Activated T-cell treated with anti-CD3 and anti-CD28 coated beads, Interleukin-2, amount 50 U/mL, for 72 hours (primary cell): ENCODE measurements at regions not wholly inside any gene's neighbourhood (a gene's known extent, or its start where the extent isn't known, plus 50 kb on each side); places are given as distances from the start of the nearest gene placed in this dataset.
"Not testable (repeated sequence)": the region's sequence is repeated elsewhere in the genome, so short reads cannot be mapped to it uniquely, and the experiment has no call there.

Experiments used
- ATAC-seq, 2 donors: fragments of 150-1000 bp; cut with Tn5 transposase; replicated peaks in 1 of 2; 2 replicates each; pipeline ENCODE4 v1.10.0; 2021; ENCODE audit warnings: moderate library complexity in 2 of 2, mild to moderate bottlenecking in 1 of 2
- DNase-seq, 2 donors: peaks; one replicate each; pipeline ENCODE4 v3.0.0; 2021 to 2022; ENCODE audit warnings: mixed read lengths in 1 of 2
- H3K27ac Mint-ChIP-seq: one replicate; pipeline ENCODE4 v1.8.0; 2022; ENCODE audit warnings: mild to moderate bottlenecking, moderate library complexity, mixed read lengths
- H3K27me3 Mint-ChIP-seq: one replicate; pipeline ENCODE4 v1.8.0; 2022; ENCODE audit warnings: low read depth, mixed read lengths
- H3K36me3 Mint-ChIP-seq, 2 donors: one replicate each; pipeline ENCODE4 v1.8.0; 2022; ENCODE audit warnings: mixed read lengths in 2 of 2, mild to moderate bottlenecking in 1 of 2; ENCODE audit not compliant: insufficient read depth in 2 of 2
- H3K4me1 Mint-ChIP-seq: one replicate; pipeline ENCODE4 v1.8.0; 2022; ENCODE audit warnings: low read depth, mixed read lengths
- H3K4me3 Mint-ChIP-seq, 2 donors: one replicate each; pipeline ENCODE4 v1.8.0; 2022; ENCODE audit warnings: mild to moderate bottlenecking in 2 of 2, mixed read lengths in 2 of 2, moderate library complexity in 2 of 2
- H3K9me3 Mint-ChIP-seq, 2 donors: one replicate each; pipeline ENCODE4 v1.8.0; 2022; ENCODE audit warnings: mixed read lengths in 2 of 2

DNA sequence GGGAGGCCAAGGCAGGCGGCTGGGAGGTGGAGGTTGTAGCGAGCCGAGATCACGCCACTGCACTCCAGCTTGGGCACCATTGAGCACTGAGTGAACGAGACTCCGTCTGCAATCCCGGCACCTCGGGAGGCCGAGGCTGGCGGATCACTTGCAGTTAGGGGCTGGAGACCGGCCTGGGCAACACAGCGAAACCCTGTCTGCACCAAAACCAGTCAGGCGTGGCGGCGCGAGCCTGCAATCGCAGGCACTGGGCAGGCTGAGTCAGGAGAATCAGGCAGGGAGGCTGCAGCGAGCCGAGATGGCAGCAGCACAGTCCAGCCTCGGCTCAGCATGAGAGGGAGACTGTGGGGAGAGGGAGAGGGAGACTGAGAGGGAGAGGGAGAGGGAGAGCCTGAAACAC is 126.0 kb upstream of the PTPRG start:
- not testable (repeated sequence) for H3K36me3 Mint-ChIP-seq, DNase-seq, ATAC-seq, H3K9me3 Mint-ChIP-seq, H3K4me3 Mint-ChIP-seq, H3K4me1 Mint-ChIP-seq, H3K27ac Mint-ChIP-seq, H3K27me3 Mint-ChIP-seq

DNA sequence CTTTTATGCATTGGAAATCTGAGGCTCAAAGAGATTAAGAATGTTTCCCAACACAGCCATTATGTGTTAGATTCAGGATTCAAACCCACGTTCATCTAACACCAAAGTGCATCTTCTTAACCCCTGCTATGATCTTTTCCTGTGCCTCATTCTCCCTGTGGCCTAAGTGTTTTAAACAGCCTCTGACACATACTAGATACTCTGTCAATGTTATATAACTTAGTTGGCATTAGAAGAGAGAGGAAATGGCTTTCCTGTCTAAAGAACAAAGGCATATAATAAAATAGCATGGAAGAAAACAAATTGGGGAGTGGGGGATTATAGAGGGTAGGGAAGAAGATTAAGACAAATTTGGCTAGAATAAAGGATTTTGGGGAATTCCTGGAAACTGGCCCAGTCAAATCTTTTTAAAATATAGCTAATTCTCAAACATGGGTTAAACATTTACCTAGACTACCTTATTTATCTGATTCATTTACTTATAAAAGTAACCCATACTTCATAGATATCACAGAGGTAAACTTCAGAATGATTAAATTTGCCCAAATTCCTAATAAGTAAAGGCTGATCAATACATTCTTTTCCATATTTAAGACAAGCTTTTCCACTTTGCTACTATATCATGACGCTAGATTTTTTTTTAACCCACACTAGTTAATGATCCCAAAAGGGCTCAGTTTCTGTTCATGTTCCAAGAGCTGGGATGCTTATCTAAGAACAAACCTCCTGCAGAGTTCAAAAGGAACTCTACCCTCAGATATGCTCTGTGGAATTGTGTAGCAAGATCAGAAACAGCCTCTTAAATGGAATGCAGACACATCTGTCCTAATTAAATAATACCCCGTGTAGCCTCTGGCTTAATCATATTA is 122.9 kb upstream of the PTPRG start:
- Mint-ChIP-seq H3K4me3 (no peak overlapping the region), H3K27me3 (peaks cover 14% of the 10 kb centered on the region), H3K36me3 (no peaks in the 10 kb centered on the region), H3K9me3 (peaks cover 0 to 4% of the 10 kb centered on the region in 2 donors), H3K4me1 (no peaks in the 10 kb centered on the region), H3K27ac (no peak overlapping the region)
- ATAC-seq (no peak), DNase-seq (no peak)

DNA sequence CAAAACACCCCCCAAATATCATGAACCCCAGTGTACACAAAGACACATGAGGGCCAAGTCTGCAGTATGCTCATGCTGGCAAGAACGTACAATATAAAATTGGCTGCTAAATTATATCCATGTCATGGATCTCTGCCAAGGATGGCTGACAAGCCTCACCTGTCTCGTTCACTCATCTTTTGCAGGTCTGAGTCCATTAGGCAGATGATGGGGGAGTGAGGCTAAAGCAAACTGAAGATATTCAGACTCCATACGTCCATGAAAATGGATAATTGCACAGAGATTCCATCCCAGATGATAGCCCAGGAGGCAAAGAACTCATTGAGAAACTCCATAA is 122.3 kb upstream of the PTPRG start:
- Mint-ChIP-seq H3K27ac (no peak overlapping the region), H3K36me3 (no peaks in the 10 kb centered on the region), H3K4me1 (no peaks in the 10 kb centered on the region), H3K4me3 (no peak overlapping the region), H3K9me3 (peaks cover 0 to 4% of the 10 kb centered on the region in 2 donors), H3K27me3 (peaks cover 14% of the 10 kb centered on the region)
- no peak for DNase-seq
- ATAC-seq = no peak

DNA sequence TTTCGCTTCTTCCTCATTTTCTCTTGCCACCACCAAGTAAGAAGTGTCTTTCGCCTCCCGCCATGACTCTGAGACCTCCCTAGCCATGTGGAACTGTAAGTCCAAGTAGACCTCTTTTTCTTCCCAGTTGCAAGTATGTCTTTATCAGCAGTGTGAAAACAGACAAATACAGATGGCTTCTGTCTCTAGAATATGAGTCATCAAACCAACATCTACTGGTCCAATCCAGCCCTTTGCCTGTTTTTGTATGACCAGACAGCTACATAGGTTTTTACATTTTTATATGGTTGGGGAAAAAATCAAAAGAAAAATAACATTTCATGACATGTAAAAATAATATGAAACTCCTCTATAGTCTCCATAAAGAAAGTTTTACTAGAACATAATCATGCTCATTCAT is 118.7 kb upstream of the PTPRG start:
- DNase-seq (no peak), ATAC-seq (no peak)
- Mint-ChIP-seq H3K27me3 (peaks cover 25% of the 10 kb centered on the region), H3K9me3 (peaks cover 0 to 4% of the 10 kb centered on the region in 2 donors), H3K4me1 (no peaks in the 10 kb centered on the region), H3K4me3 (no peak overlapping the region), H3K36me3 (no peaks in the 10 kb centered on the region), H3K27ac (no peak overlapping the region)

DNA sequence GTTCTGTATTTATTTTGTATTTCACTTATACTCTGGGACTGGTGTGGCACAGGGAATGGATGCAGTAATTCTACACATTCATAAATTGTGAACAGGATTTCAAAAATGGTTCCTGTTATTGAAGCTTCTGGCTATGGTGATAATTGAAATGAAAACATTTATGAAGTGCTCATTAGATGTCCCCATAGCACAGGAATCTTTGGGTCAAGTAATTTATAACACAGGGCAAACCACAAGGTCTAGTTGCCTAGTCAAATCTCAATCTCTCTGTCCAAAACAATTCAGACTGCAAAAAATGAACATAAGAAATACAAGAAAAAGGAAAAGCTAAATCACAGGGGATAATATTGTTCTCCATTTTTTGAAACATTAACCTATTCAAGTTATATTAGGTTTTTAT is 117.5 kb upstream of the PTPRG start:
- no peak for ATAC-seq
- H3K4me1 Mint-ChIP-seq = no peaks in the 10 kb centered on the region
- peaks cover 25% of the 10 kb centered on the region for H3K27me3 Mint-ChIP-seq

DNA sequence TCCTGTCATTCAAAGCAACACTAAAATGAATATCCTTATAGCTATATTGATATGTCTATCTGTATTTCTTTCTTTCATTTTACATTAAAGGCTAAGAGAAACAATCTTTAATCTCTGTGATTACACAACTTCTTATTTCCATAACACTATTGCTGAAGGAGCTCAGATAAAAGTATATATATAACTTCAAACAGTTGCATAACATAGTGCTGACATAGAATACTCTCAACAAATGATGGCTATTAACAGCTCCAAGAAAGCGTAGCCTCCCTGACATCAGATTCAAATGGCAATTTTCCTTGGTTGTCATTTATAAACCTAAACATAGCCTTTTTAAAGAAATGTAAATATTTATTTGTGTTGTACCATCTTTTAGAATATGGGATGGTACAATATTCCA is 116.6 kb upstream of the PTPRG start:
- peaks cover 25% of the 10 kb centered on the region for H3K27me3 Mint-ChIP-seq
- no peak overlapping the region for H3K27ac Mint-ChIP-seq
- H3K4me1 Mint-ChIP-seq = no peaks in the 10 kb centered on the region
- no peak for ATAC-seq
- no peak for DNase-seq
- no peak overlapping the region for H3K4me3 Mint-ChIP-seq
- no peaks in the 10 kb centered on the region for H3K36me3 Mint-ChIP-seq
- H3K9me3 Mint-ChIP-seq = peaks cover 0 to 4% of the 10 kb centered on the region in 2 donors

More for the DNA sequence above, 117.5 kb upstream of the PTPRG start:
- DNase-seq = no peak
- Mint-ChIP-seq H3K27ac (no peak overlapping the region), H3K4me3 (no peak overlapping the region), H3K36me3 (no peaks in the 10 kb centered on the region), H3K9me3 (peaks cover 0 to 4% of the 10 kb centered on the region in 2 donors)

DNA sequence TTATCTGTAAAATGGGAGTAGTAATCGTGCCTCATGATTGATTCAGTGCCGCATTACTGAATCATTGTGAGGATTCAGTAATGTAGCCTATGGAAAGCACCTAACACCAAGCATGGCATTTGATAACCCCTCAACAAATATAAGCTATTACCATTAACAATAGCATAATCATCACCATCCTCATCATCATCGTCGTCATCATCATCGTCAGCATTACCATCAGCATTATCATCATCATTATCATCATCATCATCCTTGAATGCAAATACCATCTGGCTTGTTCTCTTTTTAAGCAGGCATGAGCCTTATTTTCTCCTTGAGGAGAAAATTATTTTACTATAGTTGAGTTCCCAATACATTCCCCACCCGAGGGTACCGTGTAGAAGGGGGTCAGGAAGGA is 115.4 kb upstream of the PTPRG start:
- ATAC-seq = no peak
- Mint-ChIP-seq H3K27me3 (peaks cover 18% of the 10 kb centered on the region), H3K9me3 (peaks cover 0 to 1% of the 10 kb centered on the region in 2 donors), H3K27ac (no peak overlapping the region), H3K36me3 (no peaks in the 10 kb centered on the region), H3K4me1 (no peaks in the 10 kb centered on the region), H3K4me3 (no peak overlapping the region)
- DNase-seq = no peak

DNA sequence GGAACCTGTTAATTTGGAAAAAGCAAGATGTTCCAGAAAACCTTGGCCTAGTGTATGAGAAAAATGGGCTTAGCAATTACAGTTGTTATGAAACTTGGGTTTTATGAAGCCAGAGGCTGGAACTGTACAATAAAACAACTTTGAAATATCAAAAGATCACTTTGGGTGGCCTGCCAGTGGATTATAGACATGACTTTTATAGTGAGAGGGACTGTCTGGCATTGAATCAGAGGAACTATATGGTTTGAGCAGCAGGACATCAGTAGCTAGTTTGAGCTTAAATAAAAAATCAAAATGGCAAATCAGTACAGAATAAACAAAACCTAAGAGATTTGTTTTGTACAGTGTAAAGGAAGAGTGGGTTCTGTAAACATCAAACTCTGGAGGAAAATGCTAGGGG is 115.0 kb upstream of the PTPRG start:
- DNase-seq (no peak), ATAC-seq (no peak)
- H3K4me3 Mint-ChIP-seq = no peak overlapping the region
- H3K27me3 Mint-ChIP-seq = peaks cover 14% of the 10 kb centered on the region
- no peak overlapping the region for H3K27ac Mint-ChIP-seq
- H3K4me1 Mint-ChIP-seq = no peaks in the 10 kb centered on the region
- no peaks in the 10 kb centered on the region for H3K36me3 Mint-ChIP-seq
- H3K9me3 Mint-ChIP-seq = peaks cover 0 to 1% of the 10 kb centered on the region in 2 donors

DNA sequence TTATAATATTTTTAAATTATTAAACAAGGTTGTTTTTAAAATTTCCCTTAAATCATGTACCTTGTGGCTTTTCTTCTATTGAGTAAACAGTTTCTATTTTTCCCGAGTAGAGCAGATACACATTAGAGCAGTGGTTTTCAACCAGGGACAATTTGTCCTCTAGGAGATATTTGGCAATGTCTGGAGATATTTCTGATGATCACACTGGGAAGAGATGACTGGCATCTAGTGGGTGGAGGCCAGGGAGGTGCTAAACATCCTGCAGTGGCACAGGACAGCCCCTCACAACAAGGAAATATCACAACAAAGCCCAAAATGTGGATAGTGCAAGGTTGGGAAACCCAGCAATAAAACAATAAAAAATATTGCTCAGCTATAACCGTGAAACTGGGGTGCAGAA is 113.0 kb upstream of the PTPRG start:
- peaks cover 11% of the 10 kb centered on the region for H3K27me3 Mint-ChIP-seq
- H3K4me1 Mint-ChIP-seq = no peaks in the 10 kb centered on the region
- H3K27ac Mint-ChIP-seq = no peak overlapping the region
- DNase-seq (no peak), ATAC-seq (no peak)
- no peaks in the 10 kb centered on the region for H3K36me3 Mint-ChIP-seq
- no peaks in the 10 kb centered on the region for H3K9me3 Mint-ChIP-seq
- H3K4me3 Mint-ChIP-seq = no peak overlapping the region

DNA sequence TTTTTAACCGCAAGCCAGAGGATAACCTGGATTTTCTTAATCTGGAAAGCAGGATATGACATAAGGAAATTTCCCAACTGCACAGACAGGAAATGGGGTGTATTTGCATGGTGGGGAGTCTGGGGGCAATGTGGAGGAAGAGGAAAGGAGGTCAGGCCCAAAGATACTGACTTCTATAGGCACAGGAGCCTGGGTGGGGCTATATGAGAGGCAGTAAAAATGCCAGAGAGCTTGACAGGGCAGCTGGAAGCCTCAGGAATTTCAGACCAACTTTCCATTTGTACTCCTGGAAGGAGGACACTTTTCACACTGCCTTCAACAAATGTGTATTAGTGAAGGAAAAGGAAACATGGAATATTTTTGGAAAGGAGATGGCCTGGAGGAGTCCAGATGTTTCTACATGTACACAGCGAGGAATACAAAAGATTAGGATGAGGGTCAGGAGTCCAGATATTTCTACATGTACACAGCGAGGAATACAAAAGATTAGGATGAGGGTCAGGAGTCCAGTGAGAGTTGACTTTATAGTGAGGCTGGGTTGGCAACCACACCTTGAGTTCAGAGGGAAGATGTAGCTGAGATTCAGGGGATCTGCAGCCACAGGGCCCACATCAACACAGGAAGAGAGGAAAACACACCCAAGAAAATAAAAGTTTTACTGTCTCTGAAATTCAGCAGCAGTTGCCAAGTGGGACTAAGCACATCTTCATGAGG is 111.9 kb upstream of the PTPRG start:
- Mint-ChIP-seq H3K9me3 (no peaks in the 10 kb centered on the region), H3K4me3 (no peak overlapping the region)
- no peak for ATAC-seq

DNA sequence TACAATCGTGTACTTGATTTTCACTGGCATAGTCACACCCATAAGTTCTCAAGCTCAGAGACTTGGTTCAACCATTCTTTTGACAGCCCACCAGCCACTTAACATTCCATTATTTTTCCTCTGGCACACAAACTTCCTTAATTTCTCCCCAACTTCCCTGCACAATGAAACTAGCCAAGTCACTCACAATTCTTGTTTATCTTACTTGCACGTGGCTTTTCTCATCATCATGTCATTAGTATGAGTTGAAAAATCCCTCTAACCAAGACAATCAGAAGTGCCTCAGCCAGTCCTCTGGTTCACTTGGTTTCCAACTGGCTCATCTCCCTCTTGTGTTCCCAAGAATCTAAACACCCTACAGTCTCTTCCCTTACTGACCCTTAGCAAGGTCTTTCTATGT is 110.5 kb upstream of the PTPRG start:
- no peaks in the 10 kb centered on the region for H3K36me3 Mint-ChIP-seq
- no peaks in the 10 kb centered on the region for H3K9me3 Mint-ChIP-seq
- no peak for ATAC-seq
- no peak overlapping the region for H3K27ac Mint-ChIP-seq
- H3K27me3 Mint-ChIP-seq = peaks cover 9% of the 10 kb centered on the region
- H3K4me3 Mint-ChIP-seq = no peak overlapping the region
- DNase-seq = no peak
- H3K4me1 Mint-ChIP-seq = no peaks in the 10 kb centered on the region

More for the DNA sequence above, 111.9 kb upstream of the PTPRG start:
- H3K27me3 Mint-ChIP-seq = peaks cover 11% of the 10 kb centered on the region
- no peaks in the 10 kb centered on the region for H3K4me1 Mint-ChIP-seq
- no peak for DNase-seq
- no peak overlapping the region for H3K27ac Mint-ChIP-seq
- no peaks in the 10 kb centered on the region for H3K36me3 Mint-ChIP-seq

DNA sequence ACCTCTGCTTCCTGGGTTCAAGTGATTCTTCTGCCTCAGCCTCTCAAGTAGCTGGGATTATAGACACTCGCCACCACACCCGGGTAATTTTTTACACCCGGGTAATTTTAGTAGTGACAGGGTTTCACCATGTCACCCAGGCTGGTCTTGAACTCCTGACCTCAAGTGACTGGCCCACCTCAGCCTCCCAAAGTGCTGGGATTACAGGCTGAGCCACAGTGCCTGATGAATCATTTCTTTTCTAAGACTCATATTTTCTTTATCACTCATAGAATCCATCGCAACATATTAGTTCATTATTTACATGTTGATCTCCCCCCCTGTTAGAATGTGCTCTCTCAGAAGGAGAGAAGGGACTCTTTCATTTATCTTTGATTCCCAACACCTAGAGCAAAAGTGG is 109.5 kb upstream of the PTPRG start:
- Mint-ChIP-seq H3K27ac (no peak overlapping the region), H3K36me3 (no peaks in the 10 kb centered on the region), H3K4me3 (no peak overlapping the region), H3K9me3 (no peaks in the 10 kb centered on the region), H3K4me1 (no peaks in the 10 kb centered on the region), H3K27me3 (no peaks in the 10 kb centered on the region)
- ATAC-seq (no peak), DNase-seq (no peak)

DNA sequence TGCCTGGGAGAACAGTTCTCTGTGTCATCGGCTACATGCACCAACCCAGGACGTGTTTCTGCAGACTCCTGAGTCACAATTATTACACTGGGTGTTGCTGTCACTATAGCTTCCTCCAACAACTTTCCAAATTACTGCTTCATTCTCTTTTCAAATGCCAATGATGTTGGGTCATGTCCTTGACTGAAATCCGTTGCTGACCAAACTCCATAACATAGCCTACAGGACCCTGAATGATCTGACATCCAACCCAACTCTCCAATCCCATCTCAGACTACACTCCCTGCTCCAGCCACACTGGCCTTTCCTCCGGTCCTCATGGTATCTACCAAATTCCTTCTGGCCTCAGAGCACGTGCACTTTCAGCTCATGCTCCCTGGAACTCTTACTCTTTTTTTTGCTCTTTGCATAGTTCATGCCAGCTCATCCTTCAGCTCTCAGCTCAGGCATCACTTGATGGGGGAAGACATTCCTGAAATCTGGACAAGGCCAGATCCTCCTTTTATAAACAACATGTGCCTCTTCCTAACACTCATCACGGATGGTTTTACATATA is 108.8 kb upstream of the PTPRG start:
- Mint-ChIP-seq H3K36me3 (no peaks in the 10 kb centered on the region), H3K9me3 (no peaks in the 10 kb centered on the region), H3K4me3 (no peak overlapping the region), H3K4me1 (no peaks in the 10 kb centered on the region), H3K27ac (no peak overlapping the region), H3K27me3 (no peaks in the 10 kb centered on the region)
- DNase-seq (no peak), ATAC-seq (no peak)
